Right lobe of liver (tissue), 6 donors: ENCODE measurements at regions not wholly inside any gene's neighbourhood (a gene's known extent, or its start where the extent isn't known, plus 50 kb on each side); places are given as distances from the start of the nearest gene placed in this dataset.
A peak's percentile ranks its signal among the peaks of the same experiment; 100 is the strongest.
"Not testable (repeated sequence)": the region's sequence is repeated elsewhere in the genome, so short reads cannot be mapped to it uniquely, and the experiment has no call there.

Experiments used
- ATAC-seq, 4 donors: fragments of 200-7000 bp; cut with Tn5 transposase; one replicate each; pipeline ENCODE4 v1.9.1; 2020; ENCODE audit warnings: mild to moderate bottlenecking in 4 of 4, moderate library complexity in 4 of 4
- DNase-seq, 3 donors: peaks; one replicate each; pipeline ENCODE4 v3.0.0-alpha.2; 2020
- H3K27ac ChIP-seq, 3 donors: fragments of 200-600 bp; one replicate each; pipeline ENCODE4 v1.8.0; 2022
- H3K27me3 ChIP-seq, 2 donors: fragments of 200-600 bp; one replicate each; pipeline ENCODE4 v1.8.0; 2022
- H3K36me3 ChIP-seq, 4 donors: fragments of 200-600 bp; sonication (generic) in 1 of 4; one replicate each; pipeline versions ENCODE4 v1.5.1 to v1.8.0; 2017 to 2022; ENCODE audit warnings: control low read depth in 1 of 4
- H3K4me1 ChIP-seq, 4 donors: fragments of 200-600 bp; sonication (generic) in 1 of 4; one replicate each; pipeline versions ENCODE4 v1.5.1 to v1.8.0; 2017 to 2022; ENCODE audit warnings: control low read depth in 1 of 4
- H3K4me3 ChIP-seq, 3 donors: fragments of 200-600 bp; one replicate each; pipeline ENCODE4 v1.8.0; 2022
- H3K9me3 ChIP-seq, 4 donors: fragments of 200-600 bp; sonication (generic) in 1 of 4; one replicate each; pipeline versions ENCODE4 v1.5.1 to v1.8.0; 2017 to 2022; ENCODE audit warnings: control low read depth in 1 of 4
- CTCF ChIP-seq, 4 donors: fragments of 200-600 bp in 3 of 4; fragments of 450-650 bp in 1 of 4; IDR thresholded peaks; one replicate each; pipeline versions ENCODE4 v1.5.1 to v1.8.0; 2016 to 2022; ENCODE audit warnings: antibody characterized with exemption in 4 of 4, mild to moderate bottlenecking in 2 of 4
- POLR2A ChIP-seq: fragments of 450-650 bp; IDR thresholded peaks from one replicate; pipeline ENCODE4 v1.6.1; 2017; ENCODE audit warnings: antibody characterized with exemption, mild to moderate bottlenecking
- WGBS: methylation state at CpG from one replicate; pipeline ENCODE4 v1.1.6; 2018; ENCODE audit warnings: low coverage, low lambda C conversion rate; ENCODE audit not compliant: insufficient coverage; ENCODE audit errors: missing lambda C conversion rate; 5-methylcytosine and 5-hydroxymethylcytosine counted together
- intact Hi-C, 2 donors: fragments of 100-400 bp; cut with DNase I; formaldehyde crosslinking; loops; one replicate each; pipeline versions ENCODE4 v1.11.2 to v1.14.1; 2022
- donor health status: DM: no; HTN: yes; CAD: no.
- donor health status: DM: no; HTN: no; CAD: no.
- donor health status: DM: no; HTN: no; CAD: no.
- donor health status: DM: no; HTN: yes; CAD: no.
- donor health status: DM: no; HTN: yes; CAD: no.

- H3K9me3 ChIP-seq: no peaks in the 10 kb centered on the region
- ATAC-seq (no peak), DNase-seq (no peak)
- no peak overlapping the region for H3K27ac ChIP-seq
- H3K4me1 ChIP-seq: no peaks in the 10 kb centered on the region
- intact Hi-C loops: no loop called here
- no peaks in the 10 kb centered on the region for H3K36me3 ChIP-seq
- no peak for TF ChIP-seq CTCF (IDR thresholded peaks at IDR 0.05)
- no peak for TF ChIP-seq POLR2A
- H3K4me3 ChIP-seq: no peak overlapping the region
- no peaks in the 10 kb centered on the region for H3K27me3 ChIP-seq
Measured at GRCh38 chr15:20310603-20311002, 231.0 kb downstream of the GOLGA6L6 start.

- H3K27me3 ChIP-seq, H3K9me3 ChIP-seq, H3K27ac ChIP-seq, ATAC-seq, H3K36me3 ChIP-seq, H3K4me3 ChIP-seq, intact Hi-C loops, DNase-seq, H3K4me1 ChIP-seq: not testable (repeated sequence)
Measured at GRCh38 chr15:20309966-20310365, 231.6 kb downstream of the GOLGA6L6 start.

GRCh38 chr15:20309395-20309794 is 232.2 kb downstream of the GOLGA6L6 start:
- not testable (repeated sequence) for ATAC-seq
- 23% methylated on average over 3 of the region's 3 CpGs for WGBS

GRCh38 chr15:20308027-20308690 is 233.4 kb downstream of the GOLGA6L6 start:
- H3K36me3 ChIP-seq, H3K27ac ChIP-seq, H3K4me3 ChIP-seq, DNase-seq, H3K9me3 ChIP-seq, H3K4me1 ChIP-seq, ATAC-seq, intact Hi-C loops, H3K27me3 ChIP-seq: not testable (repeated sequence)
- 74% methylated on average over 4 of the region's 4 CpGs for WGBS

More at GRCh38 chr15:20309395-20309794, 232.2 kb downstream of the GOLGA6L6 start:
- H3K4me3 ChIP-seq, H3K4me1 ChIP-seq, H3K36me3 ChIP-seq, H3K27me3 ChIP-seq, intact Hi-C loops, H3K9me3 ChIP-seq, H3K27ac ChIP-seq, DNase-seq: not testable (repeated sequence)

- WGBS: 41% methylated on average over 1 of the region's 1 CpG
- H3K4me3 ChIP-seq, DNase-seq, H3K9me3 ChIP-seq, H3K27me3 ChIP-seq, H3K36me3 ChIP-seq, H3K4me1 ChIP-seq, ATAC-seq, H3K27ac ChIP-seq, intact Hi-C loops: not testable (repeated sequence)
Measured at GRCh38 chr15:20307137-20307536, 234.5 kb downstream of the GOLGA6L6 start.

GRCh38 chr15:20306497-20307106 is 235.0 kb downstream of the GOLGA6L6 start:
- intact Hi-C loops, H3K27me3 ChIP-seq, H3K4me3 ChIP-seq, H3K9me3 ChIP-seq, H3K36me3 ChIP-seq, H3K4me1 ChIP-seq, ATAC-seq, H3K27ac ChIP-seq, DNase-seq: not testable (repeated sequence)
- WGBS: 52% methylated on average over 3 of the region's 3 CpGs

- WGBS: 55% methylated on average over 4 of the region's 7 CpGs
- DNase-seq, ATAC-seq, H3K4me1 ChIP-seq, H3K4me3 ChIP-seq, intact Hi-C loops, H3K27me3 ChIP-seq, H3K36me3 ChIP-seq, H3K27ac ChIP-seq, H3K9me3 ChIP-seq: not testable (repeated sequence)
Measured at GRCh38 chr15:20305912-20306311, 235.7 kb downstream of the GOLGA6L6 start.

- H3K4me3 ChIP-seq, H3K27me3 ChIP-seq, DNase-seq, ATAC-seq, intact Hi-C loops, H3K9me3 ChIP-seq, H3K4me1 ChIP-seq, H3K36me3 ChIP-seq, H3K27ac ChIP-seq: not testable (repeated sequence)
- WGBS: 78% methylated on average over 6 of the region's 6 CpGs
Measured at GRCh38 chr15:20305015-20305465, 236.6 kb downstream of the GOLGA6L6 start.

- DNase-seq, H3K36me3 ChIP-seq, intact Hi-C loops, H3K4me3 ChIP-seq, H3K4me1 ChIP-seq, H3K27me3 ChIP-seq, H3K27ac ChIP-seq, H3K9me3 ChIP-seq: not testable (repeated sequence)
- peak in 2 of 4 donors; percentile 28 to 35 for ATAC-seq
- 48% methylated on average over 8 of the region's 10 CpGs for WGBS
Measured at GRCh38 chr15:20304282-20305014, 237.2 kb downstream of the GOLGA6L6 start.

- ATAC-seq, H3K9me3 ChIP-seq, DNase-seq, H3K4me3 ChIP-seq, H3K27ac ChIP-seq, H3K36me3 ChIP-seq, intact Hi-C loops, H3K27me3 ChIP-seq, H3K4me1 ChIP-seq: not testable (repeated sequence)
- WGBS: 63% methylated on average over 2 of the region's 4 CpGs
Measured at GRCh38 chr15:20303248-20304171, 238.1 kb downstream of the GOLGA6L6 start.
